IMR-90 (cell line): ENCODE measurements at regions not wholly inside any gene's neighbourhood (a gene's known extent, or its start where the extent isn't known, plus 50 kb on each side); places are given as distances from the start of the nearest gene placed in this dataset.

Source experiments
- ATAC-seq: fragments of 200-7000 bp; cut with Tn5 transposase; 2 replicates; pipeline ENCODE4 v1.9.1; 2020; ENCODE audit warnings: low read depth, mild to moderate bottlenecking, moderate library complexity
- BruUV-seq: library from RNA; stranded (reverse); fragments of 400-500 nt; replicated peaks from 2 replicates; lab custom pipeline; 2021; lab: Mats Ljungman, UMichigan
- CTCF ChIA-PET: fragments of 300-600 bp; formaldehyde crosslinking; extraction: SDS; loops from one replicate; lab custom pipeline; 2021; ENCODE audit warnings: antibody characterized with exemption; lab: Yijun Ruan, JAX
- POLR2A ChIA-PET: fragments of 300-600 bp; sonication (Branson Sonifier 250); formaldehyde crosslinking; loops from one replicate; lab custom pipeline; 2022; ENCODE audit warnings: antibody characterized with exemption; ENCODE audit not compliant: unreplicated experiment; lab: Charles Lee
- DNase-seq: peaks from one replicate; pipeline ENCODE4 v3.0.0; 2013
- H2AFZ ChIP-seq: replicated peaks from 2 replicates; pipeline ENCODE3; 2013; ENCODE audit warnings: low read length, mild to moderate bottlenecking; ENCODE audit not compliant: poor library complexity
- H2AK5ac ChIP-seq: 2 replicates; pipeline ENCODE4 v1.6.1; 2013; ENCODE audit warnings: low read depth, low read length, inconsistent platforms
- H2AK9ac ChIP-seq: replicated peaks from 2 replicates; pipeline ENCODE3; 2013; ENCODE audit warnings: mild to moderate bottlenecking, low read depth, low read length, moderate library complexity; ENCODE audit not compliant: poor library complexity
- H2BK120ac ChIP-seq: 2 replicates; pipeline ENCODE4 v1.6.1; 2013; ENCODE audit warnings: low read depth, low read length, inconsistent platforms
- H2BK15ac ChIP-seq: 3 replicates; pipeline ENCODE4 v1.6.1; 2013; ENCODE audit warnings: low read depth, low read length, inconsistent platforms
- H2BK20ac ChIP-seq: 2 replicates; pipeline ENCODE4 v1.6.1; 2013; ENCODE audit warnings: low read depth, mild to moderate bottlenecking, inconsistent platforms, low read length, moderate library complexity
- H2BK5ac ChIP-seq: 2 replicates; pipeline ENCODE4 v1.6.1; 2013; ENCODE audit warnings: mild to moderate bottlenecking, low read depth, low read length, inconsistent platforms; ENCODE audit not compliant: poor library complexity, severe bottlenecking
- H3K14ac ChIP-seq: replicated peaks from 2 replicates; pipeline ENCODE4 v1.6.1; 2013; ENCODE audit warnings: low read depth, low read length, inconsistent platforms
- H3K18ac ChIP-seq: 2 replicates; pipeline ENCODE4 v1.6.1; 2013; ENCODE audit warnings: low read depth, low read length, control low read depth
- H3K23ac ChIP-seq: 2 replicates; pipeline ENCODE4 v1.6.1; 2013; ENCODE audit warnings: low read depth, low read length, inconsistent platforms
- H3K27ac ChIP-seq: 2 replicates; pipeline ENCODE4 v1.5.1; 2013; ENCODE audit warnings: mild to moderate bottlenecking, control low read depth, low read length; ENCODE audit not compliant: insufficient read depth
- H3K27me3 ChIP-seq: 2 replicates; pipeline ENCODE4 v1.6.1; 2013; ENCODE audit warnings: low read length; ENCODE audit not compliant: control insufficient read depth, insufficient read depth
- H3K36me3 ChIP-seq: 2 replicates; pipeline ENCODE4 v1.6.1; 2013; ENCODE audit warnings: low read length, mixed read lengths; ENCODE audit not compliant: control insufficient read depth, insufficient read depth
- H3K4ac ChIP-seq: 2 replicates; pipeline ENCODE4 v1.6.1; 2013; ENCODE audit warnings: low read depth, low read length, inconsistent platforms
- H3K4me1 ChIP-seq: 2 replicates; pipeline ENCODE4 v1.6.1; 2013; ENCODE audit warnings: low read length, mixed read lengths; ENCODE audit not compliant: control insufficient read depth, insufficient read depth
- H3K4me2 ChIP-seq: 2 replicates; pipeline ENCODE4 v1.6.1; 2013; ENCODE audit warnings: low read depth, mild to moderate bottlenecking, control low read depth, low read length, moderate library complexity
- H3K4me3 ChIP-seq: 2 replicates; pipeline ENCODE4 v1.5.1; 2013; ENCODE audit warnings: low read depth, mild to moderate bottlenecking, control low read depth, low read length, moderate library complexity; ENCODE audit not compliant: insufficient read depth
- H3K56ac ChIP-seq: 2 replicates; pipeline ENCODE4 v1.6.1; 2013; ENCODE audit warnings: low read length, inconsistent platforms; ENCODE audit not compliant: insufficient read depth; ENCODE audit errors: extremely low read depth
- H3K79me1 ChIP-seq, 2 experiments: 2 replicates each; pipeline ENCODE4 v1.6.1; 2013; ENCODE audit warnings: low read length in 2 of 2, inconsistent platforms in 1 of 2, low read depth in 1 of 2
- H3K9ac ChIP-seq: 2 replicates; pipeline ENCODE4 v1.6.1; 2013; ENCODE audit warnings: low read depth, low read length, control low read depth
- H3K9me1 ChIP-seq: 2 replicates; pipeline ENCODE4 v1.6.1; 2013; ENCODE audit warnings: low read length, inconsistent platforms; ENCODE audit not compliant: insufficient read depth
- H3K9me3 ChIP-seq: 2 replicates; pipeline ENCODE4 v1.6.1; 2013; ENCODE audit warnings: low read length; ENCODE audit not compliant: control insufficient read depth, insufficient read depth
- H4K20me1 ChIP-seq: 2 replicates; pipeline ENCODE4 v1.6.1; 2013; ENCODE audit warnings: low read length, inconsistent platforms; ENCODE audit not compliant: insufficient read depth
- H4K5ac ChIP-seq: 2 replicates; pipeline ENCODE4 v1.6.1; 2013; ENCODE audit warnings: mild to moderate bottlenecking, low read depth, low read length, control low read depth
- H4K8ac ChIP-seq, 2 experiments: 2 replicates each; pipeline ENCODE4 v1.6.1; 2013; ENCODE audit warnings: low read depth in 2 of 2, low read length in 2 of 2, control low read depth in 1 of 2, inconsistent platforms in 1 of 2
- H4K91ac ChIP-seq: 2 replicates; pipeline ENCODE4 v1.6.1; 2013; ENCODE audit warnings: low read depth, low read length, inconsistent platforms; ENCODE audit not compliant: insufficient read depth
- BHLHE40 ChIP-seq: fragments of 150-350 bp; IDR thresholded peaks from 2 replicates; pipeline ENCODE4 v1.6.1; 2016; ENCODE audit warnings: mild to moderate bottlenecking, low read depth, low read length
- CEBPB ChIP-seq: IDR thresholded peaks from 2 replicates; pipeline ENCODE4 v1.6.1; 2012; ENCODE audit warnings: low read depth, low read length, improper control_type of control experiment
- CHD1 ChIP-seq: IDR thresholded peaks from 2 replicates; pipeline ENCODE4 v1.6.1; 2012; ENCODE audit warnings: low read depth, low read length, improper control_type of control experiment
- CTCF ChIP-seq: conservative IDR thresholded peaks from 2 replicates; pipeline ENCODE4 v1.5.1; 2012; ENCODE audit warnings: mild to moderate bottlenecking, low read depth, low read length, improper control_type of control experiment
- ELK1 ChIP-seq: fragments of 150-350 bp; IDR thresholded peaks from 2 replicates; pipeline ENCODE4 v1.6.1; 2016; ENCODE audit warnings: low read depth, mild to moderate bottlenecking, low read length, moderate library complexity, borderline replicate concordance
- FOS ChIP-seq: fragments of 150-350 bp; IDR thresholded peaks from 2 replicates; pipeline ENCODE4 v1.6.1; 2016; ENCODE audit warnings: low read depth, low read length
- MAFK ChIP-seq: IDR thresholded peaks from 2 replicates; pipeline ENCODE4 v1.6.1; 2012; ENCODE audit warnings: low read depth, low read length, improper control_type of control experiment
- MAZ ChIP-seq: IDR thresholded peaks from 2 replicates; pipeline ENCODE4 v1.6.1; 2012; ENCODE audit warnings: low read depth, mild to moderate bottlenecking, low read length, improper control_type of control experiment, moderate library complexity, borderline replicate concordance
- MXI1 ChIP-seq: IDR thresholded peaks from 2 replicates; pipeline ENCODE4 v1.6.1; 2012; ENCODE audit warnings: low read depth, mild to moderate bottlenecking, low read length, moderate library complexity, borderline replicate concordance
- POLR2A ChIP-seq: IDR thresholded peaks from 2 replicates; pipeline ENCODE4 v1.6.1; 2012; ENCODE audit warnings: mild to moderate bottlenecking, low read depth, low read length
- RAD21 ChIP-seq: IDR thresholded peaks from 2 replicates; pipeline ENCODE4 v1.6.1; 2012; ENCODE audit warnings: low read length, improper control_type of control experiment
- RCOR1 ChIP-seq: IDR thresholded peaks from 2 replicates; pipeline ENCODE4 v1.6.1; 2012; ENCODE audit warnings: mild to moderate bottlenecking, low read length, improper control_type of control experiment; ENCODE audit not compliant: insufficient replicate concordance
- RFX5 ChIP-seq: IDR thresholded peaks from 2 replicates; pipeline ENCODE4 v1.8.0; 2012; ENCODE audit warnings: low read depth, mild to moderate bottlenecking, low read length, moderate library complexity
- SMC3 ChIP-seq: fragments of 150-350 bp; IDR thresholded peaks from 2 replicates; pipeline ENCODE4 v1.6.1; 2016; ENCODE audit warnings: low read depth, mild to moderate bottlenecking, antibody characterized with exemption, low read length, moderate library complexity
- USF2 ChIP-seq: fragments of 150-350 bp; IDR thresholded peaks from 2 replicates; pipeline ENCODE4 v1.6.1; 2017; ENCODE audit warnings: mild to moderate bottlenecking, antibody characterized with exemption, low read length, low read depth
- WGBS, 2 experiments: methylation state at CpG; one replicate each; pipeline versions ENCODE4 v1.1.5 to v1.1.7; 2013; ENCODE audit warnings: missing lambda C conversion rate in 2 of 2; ENCODE audit not compliant: insufficient read length in 1 of 2; ENCODE audit errors: extremely low coverage in 2 of 2; 5-methylcytosine and 5-hydroxymethylcytosine counted together
- dilution Hi-C: fragments of 300-500 bp; cut with HindIII; formaldehyde crosslinking; loops from one replicate; pipeline ENCODE4 v1.14.3; 2018; ENCODE audit warnings: low sequenced_read_pairs; ENCODE audit not compliant: unreplicated experiment
- in situ Hi-C: fragments of 300-500 bp; cut with MboI; formaldehyde crosslinking; loops from 3 replicates; pipeline ENCODE4 v1.14.3; 2019; ENCODE audit warnings: low sequenced_read_pairs, inconsistent platforms, mixed read lengths
- intact Hi-C: fragments of 100-400 bp; cut with micrococcal nuclease; formaldehyde crosslinking; loops from 2 replicates; pipeline ENCODE4 v1.10.0; 2022

GRCh38 chr2:53087874-53088461 is 679.6 kb upstream of the CHAC2 start:
- no peak overlapping the region for H3K56ac ChIP-seq
- peak overlapping the region; percentile 43; the same call in 1 of the 2 replicates for H2AK5ac ChIP-seq
- peak overlapping the region; percentile 52; the same call in 1 of the 2 replicates for H3K4ac ChIP-seq
- H2BK15ac ChIP-seq = peak overlapping the region; percentile 70; the same call in 1 of the 3 replicates
- H3K4me2 ChIP-seq = no peak overlapping the region
- H4K91ac ChIP-seq = peak overlapping the region; percentile 46; the same call in 1 of the 2 replicates
- DNase-seq (no peak), ATAC-seq (peak; percentile 21; the same call in 1 of the 2 replicates)
- H4K20me1 ChIP-seq = no peaks in the 10 kb centered on the region
- H2BK20ac ChIP-seq = peak overlapping the region; percentile 51
- H3K4me3 ChIP-seq = no peak overlapping the region
- no CpG with 5 or more reads among the region's 4 CpGs for WGBS, 2 experiments
- H3K36me3 ChIP-seq = no peaks in the 10 kb centered on the region
- no TSS peak for BruUV-seq
- peaks cover 3% of the 10 kb centered on the region; the same call in 1 of the 2 replicates for H3K4me1 ChIP-seq
- in situ Hi-C loops (no loop called here), intact Hi-C loops (no loop called here), dilution Hi-C loops (no loop called here)
- peak overlapping the region; percentile 40 for H2AFZ ChIP-seq
- H3K9me3 ChIP-seq = no peaks in the 10 kb centered on the region
- H2BK120ac ChIP-seq = peak overlapping the region; percentile 65
- H2AK9ac ChIP-seq = peak overlapping the region; percentile 44
- H3K27me3 ChIP-seq = no peaks in the 10 kb centered on the region
- ChIA-PET POLR2A (no interaction called here), CTCF (no interaction called here)
- H3K23ac ChIP-seq = 0 out of 2 replicates have a peak overlapping the region, but pooled peaks have one; percentile 71
- H3K18ac ChIP-seq = peak overlapping the region; percentile 84
- H3K9me1 ChIP-seq = no peaks in the 10 kb centered on the region
- H3K14ac ChIP-seq = no peak overlapping the region
- peak overlapping the region; percentile 57 for H3K27ac ChIP-seq
- TF ChIP-seq USF2 = no peak
- TF ChIP-seq CTCF = no peak
- no peak for TF ChIP-seq BHLHE40
- TF ChIP-seq SMC3 = no peak
- no peak for TF ChIP-seq RFX5
- TF ChIP-seq CHD1 = no peak
- no peak for TF ChIP-seq FOS
- no peak for TF ChIP-seq MAZ
- no peak for TF ChIP-seq MXI1
- TF ChIP-seq RCOR1 = no peak
- no peak for TF ChIP-seq CEBPB
- no peak for TF ChIP-seq ELK1
- no peak for TF ChIP-seq MAFK
- no peak for TF ChIP-seq POLR2A
- no peak for TF ChIP-seq RAD21
- no peaks in the 10 kb centered on the region for H3K79me1 ChIP-seq
- no peak overlapping the region for H3K9ac ChIP-seq
- H2BK5ac ChIP-seq = peak overlapping the region; percentile 54
- peak overlapping the region; percentile 25 for H4K5ac ChIP-seq
- H4K8ac ChIP-seq = peak overlapping the region in 1 of 2 experiments; percentile 63; a peak in 2 of 4 replicates
